ENCODE measurements at regions not wholly inside any gene's neighbourhood (a gene's known extent, or its start where the extent isn't known, plus 50 kb on each side); places are given as distances from the start of the nearest gene placed in this dataset.

DNA sequence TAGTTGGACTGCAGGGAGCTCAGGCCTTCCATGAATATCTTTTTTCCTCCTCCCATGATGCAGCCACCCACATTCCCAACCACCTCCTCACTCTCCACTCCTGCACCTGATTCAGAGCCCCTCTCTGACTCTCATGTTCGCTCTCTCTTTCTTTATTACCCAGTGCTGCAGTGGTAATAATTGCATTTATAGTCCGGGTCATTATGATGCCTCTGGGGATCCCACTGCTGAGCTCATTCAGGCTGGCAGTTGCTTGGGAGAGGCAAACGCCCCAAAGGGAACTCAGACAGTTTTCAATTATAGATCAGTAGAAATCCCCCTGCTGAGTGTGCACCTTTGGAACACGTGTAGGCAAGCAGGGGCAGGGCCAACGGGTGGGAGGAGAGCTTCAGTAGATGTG, 953.0 kb downstream of the GRID1 start:
- TF ChIP-seq, protein P1, sequence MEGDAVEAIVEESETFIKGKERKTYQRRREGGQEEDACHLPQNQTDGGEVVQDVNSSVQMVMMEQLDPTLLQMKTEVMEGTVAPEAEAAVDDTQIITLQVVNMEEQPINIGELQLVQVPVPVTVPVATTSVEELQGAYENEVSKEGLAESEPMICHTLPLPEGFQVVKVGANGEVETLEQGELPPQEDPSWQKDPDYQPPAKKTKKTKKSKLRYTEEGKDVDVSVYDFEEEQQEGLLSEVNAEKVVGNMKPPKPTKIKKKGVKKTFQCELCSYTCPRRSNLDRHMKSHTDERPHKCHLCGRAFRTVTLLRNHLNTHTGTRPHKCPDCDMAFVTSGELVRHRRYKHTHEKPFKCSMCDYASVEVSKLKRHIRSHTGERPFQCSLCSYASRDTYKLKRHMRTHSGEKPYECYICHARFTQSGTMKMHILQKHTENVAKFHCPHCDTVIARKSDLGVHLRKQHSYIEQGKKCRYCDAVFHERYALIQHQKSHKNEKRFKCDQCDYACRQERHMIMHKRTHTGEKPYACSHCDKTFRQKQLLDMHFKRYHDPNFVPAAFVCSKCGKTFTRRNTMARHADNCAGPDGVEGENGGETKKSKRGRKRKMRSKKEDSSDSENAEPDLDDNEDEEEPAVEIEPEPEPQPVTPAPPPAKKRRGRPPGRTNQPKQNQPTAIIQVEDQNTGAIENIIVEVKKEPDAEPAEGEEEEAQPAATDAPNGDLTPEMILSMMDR (IDR thresholded peaks at IDR 0.05), result no peak
- TF ChIP-seq POLR2A (IDR thresholded peaks at IDR 0.05) (no peak), EP300 (IDR thresholded peaks at IDR 0.05) (no peak), POLR2AphosphoS5 (IDR thresholded peaks at IDR 0.05) (no peak)
- H3K27me3 ChIP-seq, result no peaks in the 10 kb centered on the region
- WGBS, 2 donors (ENCODE audit: low coverage in 1 of 2), result 44% methylated on average over 5 of the region's 5 CpGs; no CpG with 5 or more reads in 1 of the 2 donors
- no peak overlapping the region for H3K4me3 ChIP-seq
- ATAC-seq, result no peak
- peaks cover 0 to 7% (median 0%) of the 10 kb centered on the region in 3 donors for H3K9me3 ChIP-seq
- H3K27ac ChIP-seq, result no peak overlapping the region
- H3K36me3 ChIP-seq, result no peaks in the 10 kb centered on the region
- no peaks in the 10 kb centered on the region for H3K4me1 ChIP-seq

- TF ChIP-seq, protein P1 (IDR thresholded peaks at IDR 0.05), result no peak
- TF ChIP-seq POLR2A (IDR thresholded peaks at IDR 0.05), result no peak
- no peak for TF ChIP-seq POLR2AphosphoS5 (IDR thresholded peaks at IDR 0.05)
- no peak for TF ChIP-seq EP300 (IDR thresholded peaks at IDR 0.05)
- Histone ChIP-seq H3K4me3 (no peak overlapping the region), H3K4me1 (no peaks in the 10 kb centered on the region), H3K9me3 (no peaks in the 10 kb centered on the region), H3K36me3 (no peaks in the 10 kb centered on the region), H3K27ac (no peak overlapping the region), H3K27me3 (no peaks in the 10 kb centered on the region)
- ATAC-seq, result no peak
- 0 to 20% methylated on average over 1 of the region's 8 CpGs for WGBS, 2 donors (ENCODE audit: low coverage in 1 of 2)
These were observed 945.9 kb downstream of the GRID1 start for GRCh38 chr10:85420501-85421191.

GRCh38 chr10:85421421-85421820, 945.2 kb downstream of the GRID1 start:
- WGBS, 2 donors (ENCODE audit: low coverage in 1 of 2), result 83 to 86% methylated on average over 5 of the region's 9 CpGs
- H3K9me3 ChIP-seq, result no peaks in the 10 kb centered on the region
- no peak overlapping the region for H3K27ac ChIP-seq
- H3K27me3 ChIP-seq, result no peaks in the 10 kb centered on the region
- TF ChIP-seq POLR2AphosphoS5 (IDR thresholded peaks at IDR 0.05), result no peak
- TF ChIP-seq, protein P1 (IDR thresholded peaks at IDR 0.05), result no peak
- no peak for TF ChIP-seq POLR2A (IDR thresholded peaks at IDR 0.05)
- TF ChIP-seq EP300 (IDR thresholded peaks at IDR 0.05), result no peak
- ATAC-seq, result no peak
- H3K36me3 ChIP-seq, result no peaks in the 10 kb centered on the region
- no peaks in the 10 kb centered on the region for H3K4me1 ChIP-seq
- H3K4me3 ChIP-seq, result no peak overlapping the region

GRCh38 chr10:85429126-85429525, 937.5 kb downstream of the GRID1 start:
- no peak for ATAC-seq
- 46 to 87% methylated on average over 3 of the region's 3 CpGs for WGBS, 2 donors (ENCODE audit: low coverage in 1 of 2)
- no peaks in the 10 kb centered on the region for H3K9me3 ChIP-seq
- no peaks in the 10 kb centered on the region for H3K27me3 ChIP-seq
- no peak overlapping the region for H3K4me3 ChIP-seq
- no peak overlapping the region for H3K27ac ChIP-seq
- H3K36me3 ChIP-seq, result no peaks in the 10 kb centered on the region
- TF ChIP-seq POLR2A (IDR thresholded peaks at IDR 0.05) (no peak), EP300 (IDR thresholded peaks at IDR 0.05) (no peak), POLR2AphosphoS5 (IDR thresholded peaks at IDR 0.05) (no peak)
- TF ChIP-seq, protein P1 (IDR thresholded peaks at IDR 0.05), result no peak
- no peaks in the 10 kb centered on the region for H3K4me1 ChIP-seq

DNA sequence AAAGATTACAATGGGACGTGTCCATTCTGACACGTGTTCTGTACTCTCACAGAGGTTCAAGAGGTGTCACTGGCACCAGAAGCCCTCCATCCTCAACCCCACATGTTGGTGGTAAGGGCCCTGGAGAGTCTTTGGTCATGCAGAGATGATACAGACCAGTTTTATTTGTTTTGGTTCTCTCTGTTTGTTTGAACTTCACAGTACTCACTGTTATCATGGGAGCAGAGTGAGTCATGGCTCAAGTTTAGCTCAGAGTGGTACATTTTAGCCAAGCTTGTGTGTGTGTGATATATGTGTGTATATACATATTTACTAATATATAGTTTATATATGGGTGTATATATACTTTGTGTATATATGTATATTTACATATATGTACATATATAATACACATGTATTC, 935.6 kb downstream of the GRID1 start:
- ATAC-seq, result no peak

More for the DNA sequence above, 935.6 kb downstream of the GRID1 start:
- no peaks in the 10 kb centered on the region for H3K9me3 ChIP-seq
- H3K27me3 ChIP-seq, result no peaks in the 10 kb centered on the region
- WGBS, 2 donors (ENCODE audit: low coverage in 1 of 2), result 60 to 80% methylated on average over 1 to 2 of the region's 2 CpGs
- H3K36me3 ChIP-seq, result no peaks in the 10 kb centered on the region
- no peak overlapping the region for H3K27ac ChIP-seq
- TF ChIP-seq EP300 (IDR thresholded peaks at IDR 0.05) (no peak), POLR2AphosphoS5 (IDR thresholded peaks at IDR 0.05) (no peak), POLR2A (IDR thresholded peaks at IDR 0.05) (no peak)
- TF ChIP-seq, protein P1 (IDR thresholded peaks at IDR 0.05), result no peak
- no peaks in the 10 kb centered on the region for H3K4me1 ChIP-seq
- H3K4me3 ChIP-seq, result no peak overlapping the region

Data from gastroesophageal sphincter (tissue), 4 donors.